GM12878 (cell line): ENCODE measurements at regions not wholly inside any gene's neighbourhood (a gene's known extent, or its start where the extent isn't known, plus 50 kb on each side); places are given as distances from the start of the nearest gene placed in this dataset.

ENCODE experiments used
- ATAC-seq: fragments of 200-7000 bp; cut with Tn5 transposase; 3 replicates; pipeline ENCODE4 v1.9.1; 2020; ENCODE audit warnings: mild to moderate bottlenecking, moderate library complexity
- BruUV-seq: library from RNA; stranded (reverse); fragments of 400-500 nt; replicated peaks from 2 replicates; lab custom pipeline; 2021; lab: Mats Ljungman, UMichigan
- CTCF ChIA-PET: fragments of 300-600 bp; sonication (Branson Sonifier 250); formaldehyde crosslinking; extraction: SDS; loops from one replicate; lab custom pipeline; 2021; ENCODE audit warnings: inconsistent platforms; lab: Yijun Ruan, JAX
- POLR2A ChIA-PET: fragments of 350-600 bp; formaldehyde crosslinking; extraction: SDS; loops from one replicate; lab custom pipeline; 2021; ENCODE audit warnings: inconsistent platforms; lab: Charles Lee
- RAD21 ChIA-PET: fragments of 300-600 bp; sonication (Branson Sonifier 250); formaldehyde crosslinking; loops from one replicate; lab custom pipeline; 2023; ENCODE audit warnings: antibody characterized with exemption; ENCODE audit not compliant: unreplicated experiment; lab: Charles Lee
- SMC1A ChIA-PET: fragments of 300-600 bp; sonication (Branson Sonifier 250); formaldehyde crosslinking; loops from one replicate; lab custom pipeline; 2023; ENCODE audit not compliant: unreplicated experiment, uncharacterized antibody; lab: Charles Lee
- DNase-seq: peaks from one replicate; pipeline ENCODE4 v3.0.0-alpha.2; 2011; ENCODE audit warnings: low read depth, low spot score
- FAIRE-seq: peaks from 3 replicates; lab custom pipeline; 2011; peaks lifted over from hg19 to GRCh38; lab: Jason Lieb, UNC
- H2AFZ ChIP-seq: 2 replicates; pipeline ENCODE4 v1.6.0; 2011; ENCODE audit warnings: low read depth, low read length, control low read depth; ENCODE audit not compliant: control insufficient read depth
- H3K27ac ChIP-seq: 2 replicates; pipeline ENCODE4 v1.5.1; 2011; ENCODE audit warnings: control low read depth; ENCODE audit not compliant: control insufficient read depth, insufficient read depth
- H3K27me3 ChIP-seq, 2 experiments: replicated peaks in 1 of 2; 2 replicates each; pipeline versions ENCODE4 v1.6.0 to v1.6.1; 2011; ENCODE audit warnings: low read length in 1 of 2; ENCODE audit not compliant: control insufficient read depth in 2 of 2, insufficient read depth in 2 of 2
- H3K36me3 ChIP-seq, 2 experiments: 2 replicates each; pipeline ENCODE4 v1.5.1; 2011; ENCODE audit warnings: low read length in 1 of 2; ENCODE audit not compliant: control insufficient read depth in 2 of 2, insufficient read depth in 2 of 2
- H3K4me1 ChIP-seq: 2 replicates; pipeline ENCODE4 v1.6.1; 2011; ENCODE audit warnings: mild to moderate bottlenecking, low read length, moderate library complexity, mixed read lengths; ENCODE audit not compliant: control insufficient read depth, insufficient read depth
- H3K4me2 ChIP-seq: 2 replicates; pipeline ENCODE4 v1.6.0; 2011; ENCODE audit warnings: control low read depth; ENCODE audit not compliant: control insufficient read depth, insufficient read depth
- H3K4me3 ChIP-seq: fragments of 200-600 bp; sonication (generic); 2 replicates; pipeline ENCODE4 v1.5.1; 2016
- H3K79me2 ChIP-seq: 2 replicates; pipeline ENCODE4 v1.6.0; 2011; ENCODE audit warnings: low read length; ENCODE audit not compliant: control insufficient read depth, insufficient read depth
- H3K9ac ChIP-seq: 2 replicates; pipeline ENCODE4 v1.8.0; 2011; ENCODE audit warnings: low read length, control low read depth, mixed read lengths; ENCODE audit not compliant: control insufficient read depth, insufficient read depth
- H3K9me3 ChIP-seq: replicated peaks from 3 replicates; pipeline ENCODE4 v1.5.1; 2011; ENCODE audit warnings: mild to moderate bottlenecking, low read length; ENCODE audit not compliant: control insufficient read depth, insufficient read depth
- H4K20me1 ChIP-seq: 2 replicates; pipeline ENCODE4 v1.6.0; 2011; ENCODE audit not compliant: control insufficient read depth, insufficient read depth
- CHD1 ChIP-seq: IDR thresholded peaks from 2 replicates; pipeline ENCODE4 v1.6.1; 2012; ENCODE audit warnings: low read depth, low read length, improper control_type of control experiment
- FOS ChIP-seq: IDR thresholded peaks from 3 replicates; pipeline ENCODE4 v1.6.1; 2011; ENCODE audit warnings: borderline replicate concordance; ENCODE audit not compliant: insufficient read length; ENCODE audit errors: extremely low read depth
- HCFC1 ChIP-seq: fragments of 150-350 bp; IDR thresholded peaks from 2 replicates; pipeline ENCODE4 v1.6.1; 2014; ENCODE audit warnings: low read length
- IKZF1 ChIP-seq: fragments of 450-650 bp; conservative IDR thresholded peaks from 2 replicates; pipeline ENCODE4 v1.6.1; 2017; ENCODE audit warnings: antibody characterized with exemption, mild to moderate bottlenecking
- JUNB ChIP-seq: IDR thresholded peaks from 2 replicates; pipeline ENCODE4 v1.6.1; 2016; ENCODE audit warnings: antibody characterized with exemption, mild to moderate bottlenecking
- JUND ChIP-seq: IDR thresholded peaks from 2 replicates; pipeline ENCODE4 v1.6.1; 2012; ENCODE audit warnings: low read depth, mild to moderate bottlenecking, low read length, improper control_type of control experiment, moderate library complexity
- MEF2B ChIP-seq: fragments of 450-650 bp; IDR thresholded peaks from 2 replicates; pipeline ENCODE4 v1.6.1; 2018; ENCODE audit warnings: mild to moderate bottlenecking, moderate library complexity; ENCODE audit not compliant: partially characterized antibody, poor library complexity, severe bottlenecking
- NFXL1 ChIP-seq: fragments of 450-650 bp; IDR thresholded peaks from 2 replicates; pipeline ENCODE4 v1.6.1; 2017; ENCODE audit warnings: antibody characterized with exemption, mild to moderate bottlenecking, borderline replicate concordance
- NR2C2 ChIP-seq: IDR thresholded peaks from 2 replicates; pipeline ENCODE4 v1.6.1; 2011; ENCODE audit warnings: borderline replicate concordance, low read depth; ENCODE audit not compliant: control insufficient read depth, insufficient read length
- NRF1 ChIP-seq: conservative IDR thresholded peaks from 2 replicates; pipeline ENCODE4 v1.6.1; 2011; ENCODE audit warnings: mild to moderate bottlenecking, low read depth, low read length, improper control_type of control experiment
- PML ChIP-seq: IDR thresholded peaks from 2 replicates; pipeline ENCODE4 v1.6.1; 2012; ENCODE audit warnings: low read length, inconsistent platforms
- POLR2AphosphoS5 ChIP-seq: IDR thresholded peaks from 2 replicates; pipeline ENCODE4 v1.6.1; 2011; ENCODE audit warnings: mild to moderate bottlenecking, low read length, inconsistent platforms
- RUNX3 ChIP-seq: IDR thresholded peaks from 2 replicates; pipeline ENCODE4 v1.6.1; 2012; ENCODE audit warnings: low read length, inconsistent platforms
- YBX1 ChIP-seq: fragments of 450-650 bp; IDR thresholded peaks from 2 replicates; pipeline ENCODE4 v1.6.1; 2016; ENCODE audit warnings: antibody characterized with exemption
- WGBS: methylation state at CpG from one replicate; pipeline ENCODE4 v1.1.6; 2016; ENCODE audit warnings: low lambda C conversion rate; ENCODE audit not compliant: insufficient replicate concordance, insufficient coverage; ENCODE audit errors: missing lambda C conversion rate; 5-methylcytosine and 5-hydroxymethylcytosine counted together
- in situ Hi-C: fragments of 300-500 bp; cut with MboI; formaldehyde crosslinking; loops from 9 replicates; pipeline ENCODE4 v1.14.3; 2018; ENCODE audit warnings: mixed read lengths
- intact Hi-C: fragments of 100-400 bp; cut with micrococcal nuclease; formaldehyde crosslinking; loops from one replicate; pipeline ENCODE4 v1.14.2; 2022; ENCODE audit not compliant: unreplicated experiment
- TF ChIP-seq, protein P1 (sequence below): IDR thresholded peaks from 2 replicates; pipeline ENCODE4 v1.6.1; 2011; ENCODE audit warnings: mild to moderate bottlenecking, low read depth, low read length, moderate library complexity; ENCODE audit not compliant: insufficient replicate concordance
- TF ChIP-seq, protein P2 (sequence below): IDR thresholded peaks from 2 replicates; pipeline ENCODE4 v1.6.1; 2011; ENCODE audit warnings: borderline replicate concordance, low read depth, mild to moderate bottlenecking, moderate library complexity, mixed read lengths, low read length; ENCODE audit not compliant: insufficient read depth; ENCODE audit errors: extremely low read length

DNA sequence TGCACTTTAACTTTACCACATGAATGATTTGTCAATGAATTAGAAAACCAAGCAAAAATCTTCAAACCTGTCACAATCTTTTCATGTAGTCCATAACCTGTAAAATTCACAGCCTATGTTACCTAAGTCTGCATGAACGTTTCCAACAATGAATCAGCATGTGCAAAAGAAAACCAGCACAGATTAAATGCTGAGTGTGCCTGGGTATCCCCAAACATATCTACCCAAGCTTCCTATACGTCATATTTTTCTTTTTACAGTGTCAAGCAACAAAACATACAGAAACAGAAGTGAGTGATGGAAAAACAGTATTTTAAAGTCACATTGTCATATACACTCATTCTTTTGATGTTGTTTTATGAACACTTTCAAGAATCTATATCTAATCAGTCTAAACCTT is 713.5 kb downstream of the RFPL4B start:
- RAD21 ChIA-PET = interaction anchor here (1.2 kb wide), 1 partner anchor 10 kb away, joined by 3 read pairs; no protein-coding TSS in a partner anchor
- DNase-seq (no peak), FAIRE-seq (no peak), ATAC-seq (peak; percentile 62)
- CTCF ChIA-PET = no interaction called here
- H3K27ac ChIP-seq = no peak overlapping the region
- no peak for TF ChIP-seq HCFC1
- TF ChIP-seq JUND = no peak
- TF ChIP-seq RUNX3 = peak; percentile 21; the same call in 1 of the 2 replicates
- no peak for TF ChIP-seq NRF1
- no peak for TF ChIP-seq FOS
- TF ChIP-seq NR2C2 = no peak
- TF ChIP-seq PML = no peak
- TF ChIP-seq IKZF1 = no peak
- no peak for TF ChIP-seq MEF2B
- no peak for TF ChIP-seq POLR2AphosphoS5
- TF ChIP-seq NFXL1 = no peak
- TF ChIP-seq JUNB = 0 out of 2 replicates have a peak, but pooled peaks have one; percentile 22
- TF ChIP-seq, protein P1, sequence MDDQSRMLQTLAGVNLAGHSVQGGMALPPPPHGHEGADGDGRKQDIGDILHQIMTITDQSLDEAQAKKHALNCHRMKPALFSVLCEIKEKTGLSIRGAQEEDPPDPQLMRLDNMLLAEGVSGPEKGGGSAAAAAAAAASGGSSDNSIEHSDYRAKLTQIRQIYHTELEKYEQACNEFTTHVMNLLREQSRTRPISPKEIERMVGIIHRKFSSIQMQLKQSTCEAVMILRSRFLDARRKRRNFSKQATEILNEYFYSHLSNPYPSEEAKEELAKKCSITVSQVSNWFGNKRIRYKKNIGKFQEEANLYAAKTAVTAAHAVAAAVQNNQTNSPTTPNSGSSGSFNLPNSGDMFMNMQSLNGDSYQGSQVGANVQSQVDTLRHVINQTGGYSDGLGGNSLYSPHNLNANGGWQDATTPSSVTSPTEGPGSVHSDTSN = no peak
- no peak for TF ChIP-seq YBX1
- TF ChIP-seq CHD1 = no peak
- TF ChIP-seq, protein P2, sequence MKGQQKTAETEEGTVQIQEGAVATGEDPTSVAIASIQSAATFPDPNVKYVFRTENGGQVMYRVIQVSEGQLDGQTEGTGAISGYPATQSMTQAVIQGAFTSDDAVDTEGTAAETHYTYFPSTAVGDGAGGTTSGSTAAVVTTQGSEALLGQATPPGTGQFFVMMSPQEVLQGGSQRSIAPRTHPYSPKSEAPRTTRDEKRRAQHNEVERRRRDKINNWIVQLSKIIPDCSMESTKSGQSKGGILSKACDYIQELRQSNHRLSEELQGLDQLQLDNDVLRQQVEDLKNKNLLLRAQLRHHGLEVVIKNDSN = no peak
- no peaks in the 10 kb centered on the region for H3K79me2 ChIP-seq
- in situ Hi-C loops (no loop called here), intact Hi-C loops (no loop called here)
- no TSS peak for BruUV-seq
- H3K9me3 ChIP-seq = no peaks in the 10 kb centered on the region
- H3K36me3 ChIP-seq = no peaks in the 10 kb centered on the region
- no peak overlapping the region for H3K4me3 ChIP-seq
- H3K4me1 ChIP-seq = no peaks in the 10 kb centered on the region
- WGBS = 2% methylated on average over 2 of the region's 2 CpGs
- H3K27me3 ChIP-seq = no peaks in the 10 kb centered on the region
- SMC1A ChIA-PET = interaction anchor here (0.6 to 2.0 kb wide), 5 partner anchors 13 to 1042 kb away, joined by 3 to 5 read pairs (median 3); no protein-coding TSS in a partner anchor
- H2AFZ ChIP-seq = no peak overlapping the region
- H4K20me1 ChIP-seq = no peaks in the 10 kb centered on the region
- H3K4me2 ChIP-seq = no peak overlapping the region
- POLR2A ChIA-PET = no interaction called here
- no peak overlapping the region for H3K9ac ChIP-seq
